Uterus (tissue), 3 donors: ENCODE measurements at regions not wholly inside any gene's neighbourhood (a gene's known extent, or its start where the extent isn't known, plus 50 kb on each side); places are given as distances from the start of the nearest gene placed in this dataset.
"Not testable (repeated sequence)": the region's sequence is repeated elsewhere in the genome, so short reads cannot be mapped to it uniquely, and the experiment has no call there.

Experiments used
- DNase-seq, 2 donors: peaks; one replicate each; pipeline ENCODE4 v3.0.0-alpha.2; 2019 to 2020
- H3K27ac ChIP-seq, 2 donors: fragments of 200-600 bp; sonication (generic); 1 replicate in 1 of 2; 2 replicates in 1 of 2; pipeline ENCODE4 v1.5.1; 2016 to 2018
- H3K27me3 ChIP-seq, 2 donors: fragments of 200-600 bp; sonication (generic); one replicate each; pipeline ENCODE4 v1.5.1; 2018 to 2019; ENCODE audit warnings: control low read depth in 1 of 2
- H3K36me3 ChIP-seq, 2 donors: fragments of 200-600 bp; sonication (generic); one replicate each; pipeline ENCODE4 v1.5.1; 2019; ENCODE audit warnings: control low read depth in 1 of 2
- H3K4me1 ChIP-seq, 2 donors: fragments of 200-600 bp; sonication (generic); one replicate each; pipeline ENCODE4 v1.5.1; 2018 to 2019; ENCODE audit warnings: control low read depth in 1 of 2
- H3K4me3 ChIP-seq, 2 donors: fragments of 200-600 bp; sonication (generic); 1 replicate in 1 of 2; 2 replicates in 1 of 2; pipeline ENCODE4 v1.5.1; 2018 to 2019; ENCODE audit warnings: mild to moderate bottlenecking in 1 of 2
- H3K9me3 ChIP-seq, 2 donors: fragments of 200-600 bp; sonication (generic); one replicate each; pipeline ENCODE4 v1.5.1; 2019; ENCODE audit warnings: control low read depth in 1 of 2
- CTCF ChIP-seq, 4 experiments: fragments of 200-600 bp in 2 of 4; fragments of 450-650 bp in 2 of 4; sonication (generic) in 2 of 4; IDR thresholded peaks; one replicate each; pipeline ENCODE4 v1.5.1; 2016 to 2019; ENCODE audit warnings: antibody characterized with exemption in 4 of 4, mild to moderate bottlenecking in 2 of 4, moderate library complexity in 1 of 4
- POLR2A ChIP-seq, 2 donors: fragments of 450-650 bp; IDR thresholded peaks; one replicate each; pipeline ENCODE4 v1.6.1; 2016; ENCODE audit warnings: antibody characterized with exemption in 2 of 2, mild to moderate bottlenecking in 1 of 2, moderate library complexity in 1 of 2
- intact Hi-C: fragments of 100-400 bp; cut with DNase I; formaldehyde crosslinking; loops from one replicate; pipeline ENCODE4 v1.15.1; 2023; ENCODE audit warnings: low total_unique reads
- donor health status: DM: yes; HTN: yes; CAD: no.

GRCh38 chr1:219863816-219864215 lies 64.5 kb downstream of the SLC30A10 start:
- intact Hi-C loops, H3K4me1 ChIP-seq, H3K27ac ChIP-seq, H3K4me3 ChIP-seq, H3K27me3 ChIP-seq, H3K9me3 ChIP-seq, DNase-seq, H3K36me3 ChIP-seq: not testable (repeated sequence)

- Histone ChIP-seq H3K4me1 (no peaks in the 10 kb centered on the region), H3K9me3 (no peaks in the 10 kb centered on the region), H3K4me3 (no peak overlapping the region), H3K27ac (no peak overlapping the region), H3K27me3 (no peaks in the 10 kb centered on the region), H3K36me3 (no peaks in the 10 kb centered on the region)
- TF ChIP-seq CTCF (IDR thresholded peaks at IDR 0.05), result no peak
- TF ChIP-seq POLR2A (IDR thresholded peaks at IDR 0.05), result no peak
- intact Hi-C loops, result no loop called here
- DNase-seq, result no peak
Observed at GRCh38 chr1:219862366-219862765, 66.0 kb downstream of the SLC30A10 start.

GRCh38 chr1:219858980-219859379 lies 69.4 kb downstream of the SLC30A10 start:
- Histone ChIP-seq H3K27me3 (no peaks in the 10 kb centered on the region), H3K27ac (no peak overlapping the region), H3K4me3 (no peak overlapping the region), H3K9me3 (no peaks in the 10 kb centered on the region), H3K4me1 (no peaks in the 10 kb centered on the region), H3K36me3 (no peaks in the 10 kb centered on the region)
- no peak for DNase-seq
- TF ChIP-seq POLR2A (IDR thresholded peaks at IDR 0.05) (no peak), CTCF (IDR thresholded peaks at IDR 0.05) (no peak)
- intact Hi-C loops, result no loop called here

- no peak overlapping the region for H3K4me3 ChIP-seq
- H3K4me1 ChIP-seq, result no peaks in the 10 kb centered on the region
- no peaks in the 10 kb centered on the region for H3K36me3 ChIP-seq
- TF ChIP-seq CTCF (IDR thresholded peaks at IDR 0.05) (no peak), POLR2A (IDR thresholded peaks at IDR 0.05) (no peak)
- no peak overlapping the region for H3K27ac ChIP-seq
- no peaks in the 10 kb centered on the region for H3K9me3 ChIP-seq
- no peaks in the 10 kb centered on the region for H3K27me3 ChIP-seq
- DNase-seq, result no peak
- intact Hi-C loops, result no loop called here
Observed at GRCh38 chr1:219847215-219847855, 81.0 kb downstream of the SLC30A10 start.

GRCh38 chr1:219839595-219839994 lies 88.8 kb downstream of the SLC30A10 start:
- H3K36me3 ChIP-seq, intact Hi-C loops, H3K9me3 ChIP-seq, H3K4me1 ChIP-seq, H3K4me3 ChIP-seq, H3K27ac ChIP-seq, H3K27me3 ChIP-seq, DNase-seq: not testable (repeated sequence)

- intact Hi-C loops, result no loop called here
- Histone ChIP-seq H3K36me3 (no peaks in the 10 kb centered on the region), H3K27me3 (no peaks in the 10 kb centered on the region), H3K9me3 (no peaks in the 10 kb centered on the region), H3K27ac (no peak overlapping the region), H3K4me1 (no peaks in the 10 kb centered on the region), H3K4me3 (no peak overlapping the region)
- no peak for DNase-seq
- no peak for TF ChIP-seq POLR2A (IDR thresholded peaks at IDR 0.05)
- TF ChIP-seq CTCF (IDR thresholded peaks at IDR 0.05), result peak in 1 of 4 experiments; percentile 0
Observed at GRCh38 chr1:219837994-219838294, 90.4 kb downstream of the SLC30A10 start.
